GM12874 (cell line): ENCODE measurements at regions not wholly inside any gene's neighbourhood (a gene's known extent, or its start where the extent isn't known, plus 50 kb on each side); places are given as distances from the start of the nearest gene placed in this dataset.

Experiments
- TF ChIP-seq, protein P1 (sequence below): IDR thresholded peaks from 2 replicates; pipeline ENCODE4 v1.5.1; 2011; ENCODE audit warnings: low read depth, mild to moderate bottlenecking, control low read depth, low read length, moderate library complexity; ENCODE audit not compliant: insufficient read depth

- TF ChIP-seq, protein P1, sequence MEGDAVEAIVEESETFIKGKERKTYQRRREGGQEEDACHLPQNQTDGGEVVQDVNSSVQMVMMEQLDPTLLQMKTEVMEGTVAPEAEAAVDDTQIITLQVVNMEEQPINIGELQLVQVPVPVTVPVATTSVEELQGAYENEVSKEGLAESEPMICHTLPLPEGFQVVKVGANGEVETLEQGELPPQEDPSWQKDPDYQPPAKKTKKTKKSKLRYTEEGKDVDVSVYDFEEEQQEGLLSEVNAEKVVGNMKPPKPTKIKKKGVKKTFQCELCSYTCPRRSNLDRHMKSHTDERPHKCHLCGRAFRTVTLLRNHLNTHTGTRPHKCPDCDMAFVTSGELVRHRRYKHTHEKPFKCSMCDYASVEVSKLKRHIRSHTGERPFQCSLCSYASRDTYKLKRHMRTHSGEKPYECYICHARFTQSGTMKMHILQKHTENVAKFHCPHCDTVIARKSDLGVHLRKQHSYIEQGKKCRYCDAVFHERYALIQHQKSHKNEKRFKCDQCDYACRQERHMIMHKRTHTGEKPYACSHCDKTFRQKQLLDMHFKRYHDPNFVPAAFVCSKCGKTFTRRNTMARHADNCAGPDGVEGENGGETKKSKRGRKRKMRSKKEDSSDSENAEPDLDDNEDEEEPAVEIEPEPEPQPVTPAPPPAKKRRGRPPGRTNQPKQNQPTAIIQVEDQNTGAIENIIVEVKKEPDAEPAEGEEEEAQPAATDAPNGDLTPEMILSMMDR: no peak
These were observed 1048.4 kb downstream of the TBC1D22A start for GRCh38 chr22:47810505-47811500.

DNA sequence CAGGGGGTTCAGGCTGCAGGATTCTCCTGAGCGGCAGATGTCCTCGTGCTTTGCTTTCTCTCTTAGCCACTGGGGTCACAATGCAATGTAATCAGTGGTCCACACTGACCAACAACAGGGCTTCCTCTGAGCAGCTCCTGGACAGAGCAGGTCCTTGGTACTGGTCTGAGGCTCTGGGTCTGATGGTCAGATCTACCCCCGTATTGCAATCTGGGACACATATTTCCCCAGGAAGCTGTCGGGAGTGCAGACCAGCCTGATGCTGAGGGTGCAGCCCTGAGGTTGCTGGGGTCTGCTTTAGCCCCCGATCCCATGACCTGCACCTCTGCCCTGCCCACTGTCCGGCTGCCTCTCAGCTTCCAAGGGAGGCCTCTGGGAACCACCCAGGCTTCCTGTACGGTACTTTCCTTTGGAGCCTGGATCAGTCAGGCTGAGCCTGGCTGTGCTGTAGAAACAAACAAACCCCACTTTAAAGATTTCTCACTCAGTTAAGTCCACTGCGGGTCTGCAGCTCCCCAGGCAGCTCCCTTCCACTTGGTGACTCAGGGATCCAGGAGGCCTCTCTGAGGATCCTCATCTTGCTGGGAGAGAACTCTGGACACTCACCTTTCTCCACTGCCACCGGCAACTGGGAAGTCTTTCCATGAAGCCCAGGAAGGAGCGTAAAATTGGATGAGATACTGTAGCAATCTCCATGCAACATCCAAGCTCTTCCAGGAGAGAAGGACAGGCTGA is 1046.6 kb downstream of the TBC1D22A start:
- TF ChIP-seq, protein P1: no peak

DNA sequence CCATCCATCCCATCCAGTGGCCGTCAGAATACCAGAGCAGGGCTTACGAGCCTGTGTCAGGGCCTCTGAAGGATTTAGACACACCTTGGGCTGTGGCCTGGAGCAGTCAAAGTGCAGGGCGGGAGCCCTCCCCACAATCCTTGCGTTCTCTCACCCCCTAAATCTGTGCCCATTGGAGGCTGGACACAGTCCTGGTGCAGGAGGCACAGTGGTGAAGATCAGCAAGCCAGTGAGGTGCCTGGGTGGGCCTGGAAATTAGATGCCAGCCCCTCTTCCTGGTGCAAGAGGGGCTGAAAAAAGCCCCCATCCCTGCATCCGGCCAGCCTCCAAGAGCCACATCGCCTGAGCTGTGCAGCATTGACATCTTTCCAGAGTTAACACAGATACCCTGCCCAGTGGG is 1045.8 kb downstream of the TBC1D22A start:
- TF ChIP-seq, protein P1: no peak

GRCh38 chr22:47807506-47807905 is 1045.1 kb downstream of the TBC1D22A start:
- TF ChIP-seq, protein P1: no peak

DNA sequence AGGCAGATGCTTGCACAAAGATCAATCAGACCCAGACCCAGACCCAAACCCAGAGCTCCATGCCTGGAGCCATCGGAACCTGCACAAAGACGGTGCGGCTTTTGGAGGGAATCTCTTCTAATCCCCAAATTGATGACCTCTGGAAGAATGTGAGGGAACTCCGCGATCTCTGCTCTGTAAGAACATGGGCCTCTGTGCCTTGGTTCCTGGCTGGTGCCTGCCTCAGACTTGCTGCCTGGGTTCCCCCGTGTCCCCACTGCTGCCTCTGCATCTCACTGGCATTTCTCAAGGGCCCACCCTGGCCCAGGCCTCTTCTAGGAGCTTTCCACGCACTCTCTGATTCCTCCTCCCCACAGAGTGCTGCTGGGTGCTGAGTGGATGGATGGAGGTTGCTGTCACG is 1044.4 kb downstream of the TBC1D22A start:
- TF ChIP-seq, protein P1: no peak

DNA sequence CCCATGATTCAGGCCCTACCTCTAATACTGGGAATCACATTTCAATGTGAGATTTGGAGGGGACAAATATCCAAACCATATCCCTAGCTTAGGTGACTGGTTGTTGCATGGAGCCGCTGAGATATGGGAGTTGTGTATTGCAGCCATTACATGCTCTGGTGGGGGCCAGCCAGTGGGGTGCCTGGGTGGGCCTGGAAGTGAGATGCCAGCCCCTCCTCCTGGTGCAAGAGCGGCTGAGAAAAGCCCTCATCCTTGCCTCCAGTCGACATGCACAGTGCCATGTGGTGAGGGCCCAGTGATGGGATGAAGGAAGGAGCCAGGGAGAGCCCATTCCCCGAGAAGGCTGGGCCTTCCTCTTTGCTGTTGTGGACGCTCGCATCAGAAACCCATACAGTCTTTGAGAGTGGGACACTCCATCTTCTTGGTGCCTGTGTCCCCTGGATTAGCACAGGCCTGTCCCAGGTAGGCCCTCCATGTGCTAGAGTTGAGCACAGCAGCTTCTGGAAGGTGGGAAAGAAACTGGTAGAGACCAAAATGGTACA is 1043.0 kb downstream of the TBC1D22A start:
- TF ChIP-seq, protein P1: no peak

GRCh38 chr22:47804281-47804680 is 1041.8 kb downstream of the TBC1D22A start:
- TF ChIP-seq, protein P1: no peak
